ENCODE measurements at regions not wholly inside any gene's neighbourhood (a gene's known extent, or its start where the extent isn't known, plus 50 kb on each side); places are given as distances from the start of the nearest gene placed in this dataset.
"Not testable (repeated sequence)": the region's sequence is repeated elsewhere in the genome, so short reads cannot be mapped to it uniquely, and the experiment has no call there.

DNA sequence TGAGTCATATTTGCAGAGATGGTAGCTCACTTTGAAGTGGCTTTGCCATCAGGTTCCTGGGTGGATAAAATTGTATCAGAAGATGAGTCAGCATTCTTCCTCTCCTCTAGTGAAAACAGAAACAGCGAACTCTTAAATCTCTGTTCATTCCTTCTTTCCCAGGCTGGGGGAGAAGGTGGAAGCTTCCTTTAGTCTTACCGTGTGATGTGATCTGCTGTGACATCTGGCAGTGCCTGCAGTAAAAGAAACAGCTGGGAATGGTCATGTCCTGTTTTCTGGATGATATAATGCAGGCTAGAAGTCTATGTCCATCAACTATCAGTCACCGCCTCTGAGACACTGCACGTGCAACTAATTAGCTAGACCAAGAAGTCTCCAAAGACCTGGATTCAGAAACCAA, 171.6 kb downstream of the VAPA start:
- DNase-seq (ENCODE audit: low spot score), result no peak

DNA sequence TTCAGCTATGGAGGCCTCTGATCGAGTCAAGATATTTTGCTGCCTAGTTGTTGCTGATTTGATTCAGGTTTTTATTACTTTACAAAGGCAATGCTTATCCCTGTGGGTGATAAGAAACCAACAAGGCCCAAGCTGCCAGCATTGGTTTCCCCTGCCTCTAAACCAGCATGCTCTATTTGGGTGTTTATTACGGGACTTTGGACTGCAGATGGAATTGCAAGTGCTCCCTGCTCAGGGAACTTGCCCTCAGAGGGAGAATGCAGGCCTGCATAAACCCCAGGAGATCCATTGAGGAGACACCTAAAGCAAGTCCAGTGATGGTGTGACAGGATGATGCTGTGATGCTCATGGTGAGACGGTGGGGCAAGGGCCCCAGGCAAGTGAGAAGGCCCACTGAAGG, 172.1 kb downstream of the VAPA start:
- no peak for DNase-seq (ENCODE audit: low spot score)

- DNase-seq (ENCODE audit: low spot score), result no peak
These were observed 172.8 kb downstream of the VAPA start for GRCh38 chr18:10086458-10087210.

GRCh38 chr18:10088734-10089133, 174.9 kb downstream of the VAPA start:
- DNase-seq (ENCODE audit: low spot score), result no peak

DNA sequence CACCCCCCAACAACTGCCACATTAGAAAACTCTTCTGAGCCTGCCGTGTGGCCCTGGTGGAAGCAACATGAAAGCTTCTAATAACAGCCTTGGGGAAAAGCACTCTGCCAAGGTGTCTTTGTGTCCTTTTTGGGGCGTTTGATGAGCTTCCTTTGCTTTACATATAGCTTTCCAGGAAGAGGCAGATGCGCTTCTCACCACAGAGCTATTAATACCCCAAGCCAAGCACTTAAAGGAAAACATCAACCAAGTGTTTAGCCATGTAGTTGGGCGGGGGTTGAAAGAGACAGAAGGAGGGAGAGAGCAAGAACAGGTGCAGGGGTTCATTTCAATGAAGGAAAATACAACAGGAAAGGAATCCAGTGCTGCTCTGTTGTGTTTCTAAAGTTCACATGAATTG, 176.1 kb downstream of the VAPA start:
- no peak for DNase-seq (ENCODE audit: low spot score)

DNA sequence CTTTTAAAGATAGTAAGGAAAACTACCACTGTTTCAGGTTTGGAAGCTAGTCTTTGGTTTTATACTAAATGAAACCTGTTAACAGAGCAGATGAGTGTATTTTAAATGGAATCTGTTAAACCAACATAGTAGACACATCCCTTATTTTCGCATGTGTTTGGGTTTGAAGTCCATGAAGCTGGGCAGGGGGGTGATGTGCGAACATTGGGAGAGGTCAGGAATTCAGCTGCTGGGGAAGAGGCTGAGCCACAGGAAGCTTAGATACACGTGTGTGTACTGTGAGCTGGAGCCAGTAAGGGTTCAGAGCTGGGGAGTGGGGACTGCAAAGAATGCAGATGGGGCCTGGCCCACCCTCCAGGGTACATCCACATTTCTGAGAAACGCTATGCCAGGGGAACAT, 176.9 kb downstream of the VAPA start:
- no peak for DNase-seq (ENCODE audit: low spot score)

- DNase-seq (ENCODE audit: low spot score), result no peak
These were observed 179.6 kb downstream of the VAPA start for GRCh38 chr18:10093445-10093844.

DNA sequence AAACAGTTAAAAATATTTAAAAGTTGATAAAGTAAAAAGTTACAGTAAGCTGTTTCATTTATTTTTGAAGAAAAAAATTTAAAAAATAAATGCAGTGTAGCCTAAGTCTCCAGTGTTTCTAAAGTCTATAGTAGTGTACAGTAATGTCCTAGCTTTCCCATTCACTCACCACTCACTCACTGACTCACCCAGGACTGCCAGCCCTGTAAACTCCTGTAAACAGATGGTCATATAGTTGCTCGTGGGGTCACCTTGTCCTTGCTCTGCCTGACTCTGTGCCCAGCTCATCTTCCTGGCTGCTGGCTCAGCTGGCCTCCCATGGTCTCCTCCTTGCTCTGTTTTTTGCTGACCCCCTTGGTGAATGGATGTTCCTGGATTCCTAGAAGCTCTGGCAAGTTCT, 180.3 kb downstream of the VAPA start:
- peak; percentile 7 for DNase-seq (ENCODE audit: low spot score)

GRCh38 chr18:10094655-10095054, 180.8 kb downstream of the VAPA start:
- DNase-seq (ENCODE audit: low spot score), result no peak

DNA sequence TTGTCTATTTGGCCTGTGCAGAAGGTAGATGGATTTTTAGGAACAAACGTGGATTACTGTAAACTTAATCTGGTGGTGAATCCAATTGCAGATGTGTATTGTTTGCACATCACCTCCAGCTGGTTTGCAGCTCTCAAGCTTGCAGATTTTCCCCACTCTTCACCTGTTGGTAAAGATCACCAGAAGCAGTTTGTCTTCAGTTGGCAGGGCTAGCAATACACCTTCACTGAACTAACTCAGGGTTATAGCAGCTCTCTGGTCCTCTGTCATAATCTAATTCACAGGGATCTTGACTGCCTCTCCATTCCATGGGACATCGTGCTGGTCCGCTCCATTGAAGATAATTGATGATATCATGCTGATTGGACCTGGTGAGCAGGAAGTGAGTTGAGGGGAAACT, 181.5 kb downstream of the VAPA start:
- no peak for DNase-seq (ENCODE audit: low spot score)

- DNase-seq (ENCODE audit: low spot score), result no peak
These were observed 185.8 kb downstream of the VAPA start for GRCh38 chr18:10099539-10100140.

DNA sequence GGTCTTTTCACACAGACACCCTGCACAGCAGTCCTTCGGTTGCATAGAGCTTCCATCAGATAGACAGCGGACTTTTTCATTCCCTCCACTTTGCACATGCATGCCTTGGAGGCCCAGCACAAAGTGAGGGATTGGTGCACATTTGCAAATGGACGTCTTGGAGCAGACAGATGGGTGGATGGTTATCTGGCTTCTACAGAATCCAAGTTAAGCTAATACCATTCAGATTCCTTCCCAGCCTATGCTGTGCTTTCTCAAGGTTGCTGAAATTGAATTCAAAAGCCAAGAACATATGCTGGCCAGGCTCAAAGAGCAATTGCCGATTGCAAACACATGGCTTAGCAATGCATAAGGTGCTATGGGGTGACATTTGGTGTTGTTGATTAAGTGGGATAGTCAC, 186.4 kb downstream of the VAPA start:
- no peak for DNase-seq (ENCODE audit: low spot score)

DNA sequence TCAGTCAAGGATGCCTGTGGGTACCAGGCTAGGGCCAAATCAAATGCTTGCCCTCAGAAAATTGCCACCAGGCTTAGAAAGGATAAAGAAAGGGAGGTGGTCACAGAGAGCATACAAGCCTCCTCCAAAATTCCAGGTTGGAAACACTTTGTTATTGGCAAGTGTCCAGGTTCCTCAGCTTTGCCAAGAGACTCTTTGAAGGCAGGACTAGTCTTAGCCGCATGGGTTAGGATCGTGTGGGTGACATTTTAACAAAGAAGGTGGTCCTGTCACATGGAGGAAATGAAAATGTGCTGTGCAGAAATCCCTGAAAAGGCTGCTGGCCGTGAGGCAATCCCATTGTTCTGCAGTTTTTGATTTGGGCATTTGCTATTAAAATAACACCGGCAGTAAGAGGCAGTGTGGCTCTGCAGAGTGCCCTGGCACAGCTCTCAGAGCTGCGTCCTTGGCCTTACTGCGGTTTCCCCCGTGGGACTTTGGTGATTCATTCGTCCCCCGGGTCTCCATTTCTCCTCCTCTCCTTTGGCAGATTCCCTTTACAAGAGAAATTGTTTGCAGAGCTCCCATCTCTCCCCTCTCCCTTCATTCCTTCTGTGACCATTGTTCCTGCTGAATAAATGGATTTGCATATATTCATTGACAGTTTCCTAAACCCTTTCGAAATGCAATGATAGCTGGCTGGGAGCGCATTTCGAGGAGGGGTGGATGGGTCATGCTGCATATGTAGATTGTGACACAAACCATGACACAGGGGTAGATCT, 187.3 kb downstream of the VAPA start:
- DNase-seq (ENCODE audit: low spot score), result no peak

DNA sequence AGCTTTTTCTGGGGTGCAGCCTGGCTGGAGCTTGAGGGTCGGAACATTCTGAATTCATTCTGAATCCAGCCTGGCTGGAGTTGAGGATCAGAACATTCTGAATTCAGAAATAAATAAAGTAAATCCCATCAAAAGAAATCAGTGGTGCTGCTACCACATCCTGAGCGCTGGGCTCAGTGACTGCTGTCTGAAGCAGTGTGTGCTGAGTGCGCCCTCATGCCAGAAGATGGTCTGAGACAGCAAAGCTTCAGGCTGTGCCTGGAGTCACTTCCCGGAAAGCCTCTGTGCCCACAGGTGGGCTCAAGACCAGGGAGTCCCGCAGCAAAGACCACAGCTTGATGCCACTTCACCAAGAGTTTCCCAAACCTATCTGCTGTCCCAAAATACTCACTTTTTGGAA, 187.9 kb downstream of the VAPA start:
- DNase-seq (ENCODE audit: low spot score), result no peak

DNA sequence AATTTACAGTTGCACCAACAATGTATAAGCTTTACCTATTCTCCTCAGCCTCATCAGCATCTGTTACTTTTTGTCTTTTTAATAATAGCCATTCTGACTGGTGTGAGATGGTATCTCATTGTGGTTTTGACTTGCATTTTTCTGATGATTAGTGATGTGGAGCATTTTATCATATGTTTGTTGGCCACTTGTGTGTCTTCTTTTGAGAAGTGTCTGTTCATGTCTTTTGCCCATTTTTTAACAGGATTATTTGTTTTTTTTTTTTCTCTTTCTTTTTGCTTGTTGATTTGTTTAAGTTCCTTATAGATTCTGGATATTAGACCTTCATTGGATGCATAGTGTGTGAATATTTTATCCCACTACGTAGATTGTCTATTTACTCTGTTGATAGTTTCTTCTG, 191.3 kb downstream of the VAPA start:
- DNase-seq (ENCODE audit: low spot score), result not testable (repeated sequence)

- DNase-seq (ENCODE audit: low spot score), result no peak
These were observed 197.4 kb downstream of the VAPA start for GRCh38 chr18:10111191-10111590.

DNA sequence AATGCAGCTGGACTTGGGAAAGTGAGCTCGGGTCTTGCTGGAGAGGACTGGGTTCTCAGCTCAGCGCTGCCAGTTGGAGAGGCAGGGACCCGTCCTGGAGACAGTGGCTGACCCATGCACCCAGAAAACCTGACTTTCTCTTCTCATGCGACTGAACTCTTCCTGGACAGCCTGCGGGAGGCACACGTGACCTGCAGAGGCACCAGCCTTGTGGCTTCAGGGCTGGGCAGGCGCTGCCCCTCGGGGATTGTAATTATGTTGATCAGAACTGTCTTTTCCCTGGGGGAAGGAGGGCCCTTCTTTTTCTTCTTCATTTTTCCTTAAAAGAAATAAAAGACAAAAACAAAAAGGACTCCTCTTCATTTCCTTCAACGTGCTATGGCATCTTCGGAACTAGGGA, 198.1 kb downstream of the VAPA start:
- DNase-seq (ENCODE audit: low spot score), result no peak

GRCh38 chr18:10113121-10114022, 199.6 kb downstream of the VAPA start:
- no peak for DNase-seq (ENCODE audit: low spot score)

GRCh38 chr18:10114717-10115463, 201.1 kb downstream of the VAPA start:
- DNase-seq (ENCODE audit: low spot score), result no peak

GRCh38 chr18:10116574-10116973, 202.8 kb downstream of the VAPA start:
- no peak for DNase-seq (ENCODE audit: low spot score)

GRCh38 chr18:10119528-10119927, 205.7 kb downstream of the VAPA start:
- DNase-seq (ENCODE audit: low spot score), result no peak

DNA sequence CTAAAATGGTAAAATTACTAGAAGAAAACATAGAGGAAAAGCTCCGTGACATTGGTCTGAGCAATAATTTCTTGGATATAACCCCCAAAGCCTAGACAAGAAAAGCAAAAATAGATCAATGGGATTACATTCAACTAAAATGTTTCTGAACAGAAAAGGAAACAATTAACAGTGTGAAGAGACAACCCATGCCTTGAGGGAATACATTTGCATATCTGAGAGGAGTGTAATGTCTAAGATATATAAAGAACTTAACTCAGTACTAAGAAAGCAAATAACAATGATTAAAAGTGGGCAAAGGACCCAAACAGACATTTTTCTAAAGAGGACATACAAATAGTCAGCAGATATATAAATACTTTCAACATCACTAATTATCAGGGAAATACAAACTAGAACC, 206.2 kb downstream of the VAPA start:
- DNase-seq (ENCODE audit: low spot score), result no peak

Data from kidney capillary endothelial cell (primary cell).